Stimulated activated memory B cell treated with anti-CD40 and anti-IgM and Interleukin-4, amounts not matched to agents 10 μg/mL and 1 μg/mL and 100 μg/mL, for 72 hours (primary cell): ENCODE measurements at regions not wholly inside any gene's neighbourhood (a gene's known extent, or its start where the extent isn't known, plus 50 kb on each side); places are given as distances from the start of the nearest gene placed in this dataset.

Experiments
- ATAC-seq: fragments of 150-1000 bp; cut with Tn5 transposase; 2 replicates; pipeline ENCODE4 v1.10.0; 2021
- H3K27ac Mint-ChIP-seq: one replicate; pipeline ENCODE4 v1.8.0; 2022; ENCODE audit warnings: mild to moderate bottlenecking, mixed read lengths
- H3K27me3 Mint-ChIP-seq: one replicate; pipeline ENCODE4 v1.8.0; 2022; ENCODE audit warnings: mixed read lengths
- H3K36me3 Mint-ChIP-seq: one replicate; pipeline ENCODE4 v1.8.0; 2022; ENCODE audit warnings: mixed read lengths
- H3K4me1 Mint-ChIP-seq: one replicate; pipeline ENCODE4 v1.8.0; 2022; ENCODE audit warnings: mixed read lengths
- H3K4me3 Mint-ChIP-seq: one replicate; pipeline ENCODE4 v1.8.0; 2022; ENCODE audit warnings: mild to moderate bottlenecking, moderate library complexity, mixed read lengths
- H3K9me3 Mint-ChIP-seq: one replicate; pipeline ENCODE4 v1.8.0; 2022; ENCODE audit warnings: mixed read lengths

- no peaks in the 10 kb centered on the region for H3K36me3 Mint-ChIP-seq
- peaks cover 11% of the 10 kb centered on the region for H3K4me1 Mint-ChIP-seq
- H3K27ac Mint-ChIP-seq = no peak overlapping the region
- H3K27me3 Mint-ChIP-seq = no peaks in the 10 kb centered on the region
- no peak for ATAC-seq
- no peak overlapping the region for H3K4me3 Mint-ChIP-seq
- no peaks in the 10 kb centered on the region for H3K9me3 Mint-ChIP-seq
Observed at GRCh38 chr4:73001885-73002284, 67.6 kb downstream of the COX18 start.

DNA sequence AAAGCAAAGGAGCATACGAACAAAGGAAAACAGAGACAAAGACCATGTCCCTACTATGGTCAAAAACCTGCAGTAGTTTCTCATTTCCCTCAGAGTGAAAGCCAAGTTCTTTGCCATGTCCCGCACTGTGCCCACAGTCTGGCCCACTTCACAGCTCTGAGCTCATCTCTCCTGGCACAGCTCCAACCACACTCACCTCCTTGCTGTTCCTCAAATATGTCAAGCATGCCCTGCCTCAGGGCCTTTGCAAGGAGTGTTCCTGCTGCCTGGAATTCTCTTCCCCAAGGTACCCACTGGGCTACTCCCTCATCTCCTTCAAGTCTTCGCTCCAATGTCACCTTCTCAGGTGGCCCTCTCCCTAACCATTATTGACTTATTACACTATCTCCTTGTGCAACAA lies 72.1 kb downstream of the COX18 start:
- H3K4me1 Mint-ChIP-seq = no peaks in the 10 kb centered on the region
- no peak for ATAC-seq
- no peak overlapping the region for H3K27ac Mint-ChIP-seq
- H3K9me3 Mint-ChIP-seq = no peaks in the 10 kb centered on the region
- no peaks in the 10 kb centered on the region for H3K36me3 Mint-ChIP-seq
- H3K27me3 Mint-ChIP-seq = no peaks in the 10 kb centered on the region
- no peak overlapping the region for H3K4me3 Mint-ChIP-seq

DNA sequence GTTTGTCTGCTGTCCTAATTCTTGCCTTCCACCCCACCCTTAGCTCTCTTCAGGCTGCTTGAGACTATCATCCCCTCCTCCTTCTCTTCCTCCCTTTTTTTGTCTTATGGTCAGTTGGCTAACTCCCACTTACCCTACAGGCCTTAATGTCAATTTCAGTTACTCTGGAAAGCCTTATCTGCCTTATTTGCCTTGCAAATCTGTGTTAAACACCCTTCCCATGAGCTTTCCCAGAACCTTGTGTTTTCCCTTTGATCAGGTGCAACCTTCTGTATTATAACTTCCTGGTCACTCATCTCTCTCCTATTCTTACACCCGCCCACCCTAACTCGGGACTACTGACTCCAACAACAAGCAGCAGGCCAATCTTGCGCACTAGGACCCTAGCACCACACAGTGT lies 74.8 kb downstream of the COX18 start:
- ATAC-seq = no peak
- no peak overlapping the region for H3K4me3 Mint-ChIP-seq
- no peaks in the 10 kb centered on the region for H3K4me1 Mint-ChIP-seq

DNA sequence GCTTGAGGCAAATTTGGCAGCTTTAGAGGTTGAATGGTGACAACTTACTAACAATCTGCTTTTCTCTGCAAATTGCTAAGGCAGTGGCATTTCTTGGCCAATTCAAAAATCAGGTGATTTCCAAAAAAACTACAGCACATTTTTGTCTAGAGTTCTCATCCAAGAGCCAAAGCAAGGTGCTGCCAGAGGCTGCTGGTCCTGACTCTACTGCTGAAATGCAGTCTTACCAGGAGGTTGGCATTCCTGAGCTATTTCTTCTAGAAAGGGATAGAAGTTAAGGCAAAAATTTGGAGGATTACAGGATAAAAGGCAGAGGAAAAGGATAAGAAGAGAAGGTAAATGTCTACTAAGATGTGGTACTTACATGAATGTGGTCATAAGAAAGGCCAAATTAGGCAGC lies 75.6 kb downstream of the COX18 start:
- Mint-ChIP-seq H3K27me3 (no peaks in the 10 kb centered on the region), H3K4me3 (no peak overlapping the region), H3K9me3 (no peaks in the 10 kb centered on the region), H3K4me1 (no peaks in the 10 kb centered on the region), H3K27ac (no peak overlapping the region), H3K36me3 (no peaks in the 10 kb centered on the region)
- ATAC-seq = no peak

More for the DNA sequence above, 74.8 kb downstream of the COX18 start:
- H3K27ac Mint-ChIP-seq = no peak overlapping the region
- no peaks in the 10 kb centered on the region for H3K9me3 Mint-ChIP-seq
- H3K27me3 Mint-ChIP-seq = no peaks in the 10 kb centered on the region
- H3K36me3 Mint-ChIP-seq = no peaks in the 10 kb centered on the region

DNA sequence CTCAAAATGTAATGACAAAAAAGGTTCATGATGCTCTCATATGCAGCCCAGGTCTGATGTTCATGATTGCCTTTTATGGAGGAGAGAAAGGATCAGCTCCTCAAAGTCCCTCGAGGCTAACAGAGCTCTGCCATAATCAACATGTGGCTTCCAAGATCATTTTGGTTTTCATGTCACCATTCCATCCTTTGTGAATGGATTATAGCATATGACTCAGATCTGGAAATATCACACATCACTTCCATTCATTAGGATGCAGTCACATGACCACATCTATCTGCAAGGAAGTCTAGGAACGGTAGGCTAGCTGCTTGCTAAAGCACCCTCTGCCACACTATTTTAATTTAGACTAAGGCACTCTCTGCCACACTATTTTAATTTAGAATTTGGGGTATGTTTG lies 77.6 kb downstream of the COX18 start:
- H3K9me3 Mint-ChIP-seq = no peaks in the 10 kb centered on the region
- H3K36me3 Mint-ChIP-seq = no peaks in the 10 kb centered on the region
- no peak for ATAC-seq
- no peaks in the 10 kb centered on the region for H3K4me1 Mint-ChIP-seq
- H3K4me3 Mint-ChIP-seq = no peak overlapping the region
- no peak overlapping the region for H3K27ac Mint-ChIP-seq
- H3K27me3 Mint-ChIP-seq = no peaks in the 10 kb centered on the region

- no peaks in the 10 kb centered on the region for H3K9me3 Mint-ChIP-seq
- no peaks in the 10 kb centered on the region for H3K36me3 Mint-ChIP-seq
- no peaks in the 10 kb centered on the region for H3K27me3 Mint-ChIP-seq
- H3K4me3 Mint-ChIP-seq = no peak overlapping the region
- no peak overlapping the region for H3K27ac Mint-ChIP-seq
- no peak for ATAC-seq
- no peaks in the 10 kb centered on the region for H3K4me1 Mint-ChIP-seq
Observed at GRCh38 chr4:72987741-72988729, 81.5 kb downstream of the COX18 start.

DNA sequence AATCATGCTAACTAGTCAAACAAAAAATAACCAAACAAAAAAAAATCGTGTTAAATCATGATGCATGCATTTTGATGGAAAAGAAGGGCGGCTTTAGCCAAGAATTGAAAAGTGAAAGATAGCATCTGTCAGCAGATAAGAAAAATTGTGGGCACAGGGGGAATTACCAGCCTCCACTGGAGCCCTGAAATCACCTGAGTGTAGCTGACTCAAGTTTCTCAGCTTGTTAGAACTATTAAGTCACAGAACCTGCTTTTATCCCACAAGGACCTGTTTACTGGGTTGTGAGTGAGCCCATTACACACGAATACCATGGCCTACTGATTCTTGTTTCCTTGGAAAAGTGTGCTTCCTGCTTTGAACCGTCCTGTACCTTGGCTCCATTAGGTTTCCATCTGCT lies 85.2 kb downstream of the COX18 start:
- no peaks in the 10 kb centered on the region for H3K36me3 Mint-ChIP-seq
- H3K27me3 Mint-ChIP-seq = no peaks in the 10 kb centered on the region
- no peaks in the 10 kb centered on the region for H3K4me1 Mint-ChIP-seq
- no peak for ATAC-seq
- H3K27ac Mint-ChIP-seq = no peak overlapping the region
- H3K9me3 Mint-ChIP-seq = no peaks in the 10 kb centered on the region
- no peak overlapping the region for H3K4me3 Mint-ChIP-seq

DNA sequence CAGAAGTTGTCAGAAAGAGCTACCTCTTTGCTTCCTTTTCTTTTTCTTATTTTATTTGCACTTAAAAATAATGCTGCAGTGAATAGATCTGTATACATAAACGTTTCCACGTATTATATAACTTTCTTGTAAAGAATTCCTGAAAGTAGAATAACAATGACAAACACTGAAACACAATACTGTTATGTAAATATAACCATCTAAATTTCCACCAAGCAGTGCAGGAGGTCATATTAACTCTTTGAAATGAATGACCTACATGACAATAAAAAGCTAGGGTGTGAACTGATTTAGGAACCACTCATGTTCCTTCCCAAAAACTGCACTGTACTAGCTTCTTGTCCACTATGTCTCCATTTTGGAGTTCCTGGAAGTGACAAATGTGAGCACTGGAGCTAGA lies 85.8 kb downstream of the COX18 start:
- no peak for ATAC-seq
- Mint-ChIP-seq H3K4me3 (no peak overlapping the region), H3K4me1 (no peaks in the 10 kb centered on the region), H3K36me3 (no peaks in the 10 kb centered on the region), H3K9me3 (no peaks in the 10 kb centered on the region), H3K27ac (no peak overlapping the region), H3K27me3 (no peaks in the 10 kb centered on the region)

DNA sequence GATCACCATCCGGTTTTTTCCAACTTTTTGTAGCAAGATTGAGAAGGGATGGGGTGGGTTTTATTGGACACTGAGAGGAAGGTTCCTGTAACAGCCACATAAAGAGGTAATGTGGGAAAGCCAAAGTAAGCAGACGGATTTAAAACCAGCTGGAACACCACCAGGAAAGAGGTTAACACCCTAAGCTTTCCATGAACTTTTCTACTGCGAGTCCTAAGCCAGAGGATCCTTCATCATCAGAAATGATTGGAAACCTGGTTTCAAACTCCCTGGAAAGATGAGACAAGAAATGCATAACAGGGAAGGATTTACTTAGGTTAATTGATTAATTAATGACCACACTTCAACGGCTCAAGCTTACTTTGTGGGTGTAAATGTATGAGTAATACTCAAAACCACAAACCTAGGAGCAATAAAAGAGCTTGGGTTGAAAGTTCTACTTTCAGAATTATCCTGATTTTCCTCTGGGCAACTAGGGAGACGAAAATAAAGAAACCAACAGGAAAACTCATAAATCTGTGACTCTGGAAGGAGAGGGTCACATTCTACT lies 91.5 kb downstream of the COX18 start:
- no peaks in the 10 kb centered on the region for H3K4me1 Mint-ChIP-seq
- H3K9me3 Mint-ChIP-seq = no peaks in the 10 kb centered on the region
- H3K27ac Mint-ChIP-seq = no peak overlapping the region
- no peak for ATAC-seq
- H3K36me3 Mint-ChIP-seq = no peaks in the 10 kb centered on the region
- H3K4me3 Mint-ChIP-seq = no peak overlapping the region
- H3K27me3 Mint-ChIP-seq = no peaks in the 10 kb centered on the region

DNA sequence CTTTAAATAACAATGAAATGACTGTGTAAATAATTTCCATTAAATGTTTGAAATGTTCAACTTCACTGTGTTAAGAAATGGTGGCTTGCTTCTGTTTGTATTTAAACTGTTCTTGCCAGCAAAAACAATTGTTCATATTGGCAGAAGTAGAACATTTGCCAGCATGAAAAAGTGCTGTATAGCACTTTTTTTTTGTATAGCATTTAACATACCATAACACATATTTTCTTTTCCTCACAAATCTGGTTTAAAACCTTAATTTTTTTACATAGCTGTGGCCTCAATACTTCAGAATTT lies 94.1 kb downstream of the COX18 start:
- Mint-ChIP-seq H3K27me3 (no peaks in the 10 kb centered on the region), H3K36me3 (no peaks in the 10 kb centered on the region), H3K9me3 (no peaks in the 10 kb centered on the region), H3K27ac (no peak overlapping the region), H3K4me1 (no peaks in the 10 kb centered on the region), H3K4me3 (no peak overlapping the region)
- ATAC-seq = no peak

DNA sequence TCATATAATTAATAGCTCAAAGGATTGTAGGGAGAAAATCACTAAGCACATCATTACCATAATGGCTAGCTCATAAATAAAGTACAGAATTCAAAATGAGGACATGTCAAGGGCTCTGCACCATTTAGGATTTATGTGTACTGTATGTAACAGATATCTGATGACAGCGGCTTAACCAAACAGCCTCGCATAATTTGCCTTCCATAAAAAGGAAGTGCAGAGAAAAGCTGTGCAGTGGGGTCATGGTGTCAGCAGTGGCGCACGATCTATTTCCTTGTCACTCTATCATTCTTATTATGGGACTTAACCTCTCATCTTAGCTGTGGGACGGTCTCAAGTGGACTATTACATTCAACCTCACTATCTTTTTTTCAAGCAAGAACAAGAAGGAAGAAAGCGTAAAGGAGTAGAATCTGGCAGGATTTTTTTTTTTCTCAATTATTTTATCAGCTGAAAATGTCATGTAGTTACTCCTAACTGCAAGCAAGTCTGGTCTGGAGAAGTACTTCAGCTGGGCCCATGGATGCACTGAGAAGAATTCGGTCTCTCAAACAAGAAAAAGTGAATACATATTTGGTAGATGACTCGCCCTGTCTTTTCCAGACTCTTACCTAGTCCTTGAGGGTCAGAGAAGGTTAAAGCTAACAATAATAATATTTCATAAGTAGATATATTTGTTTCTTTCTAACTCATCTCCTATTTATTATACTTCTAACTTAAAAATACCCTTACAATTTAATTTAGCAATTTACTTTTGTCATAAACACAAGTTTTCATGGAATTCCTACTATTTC lies 94.6 kb downstream of the COX18 start:
- H3K27me3 Mint-ChIP-seq = no peaks in the 10 kb centered on the region
- H3K9me3 Mint-ChIP-seq = no peaks in the 10 kb centered on the region
- no peak for ATAC-seq
- H3K27ac Mint-ChIP-seq = no peak overlapping the region
- H3K4me3 Mint-ChIP-seq = no peak overlapping the region
- no peaks in the 10 kb centered on the region for H3K4me1 Mint-ChIP-seq
- H3K36me3 Mint-ChIP-seq = no peaks in the 10 kb centered on the region

- no peak overlapping the region for H3K4me3 Mint-ChIP-seq
- ATAC-seq = no peak
- no peaks in the 10 kb centered on the region for H3K36me3 Mint-ChIP-seq
- H3K27me3 Mint-ChIP-seq = no peaks in the 10 kb centered on the region
- H3K27ac Mint-ChIP-seq = no peak overlapping the region
- no peaks in the 10 kb centered on the region for H3K9me3 Mint-ChIP-seq
- no peaks in the 10 kb centered on the region for H3K4me1 Mint-ChIP-seq
Observed at GRCh38 chr4:72971572-72971971, 97.9 kb downstream of the COX18 start.

DNA sequence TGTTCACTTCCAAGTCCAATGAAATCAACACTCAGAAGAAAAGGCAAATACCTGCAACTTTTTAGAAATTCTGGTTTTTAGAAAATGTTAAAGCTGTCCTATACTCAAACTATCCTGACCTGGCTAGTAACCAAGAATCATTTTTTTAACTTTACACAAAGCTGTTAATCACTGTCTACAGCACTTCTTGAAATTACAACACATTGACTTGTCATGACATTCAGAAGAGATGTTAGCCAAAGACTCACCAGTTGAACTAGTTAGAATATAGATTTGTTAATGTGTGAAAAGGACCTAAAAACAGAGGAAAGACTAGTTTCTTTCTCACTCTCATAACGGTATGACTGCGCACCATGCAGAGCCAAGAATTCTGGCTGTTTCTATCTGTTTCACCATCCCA lies 98.8 kb downstream of the COX18 start:
- Mint-ChIP-seq H3K9me3 (no peaks in the 10 kb centered on the region), H3K36me3 (no peaks in the 10 kb centered on the region), H3K4me3 (no peak overlapping the region), H3K4me1 (no peaks in the 10 kb centered on the region), H3K27ac (no peak overlapping the region), H3K27me3 (no peaks in the 10 kb centered on the region)
- no peak for ATAC-seq

GRCh38 chr4:72969976-72970375 lies 99.5 kb downstream of the COX18 start:
- Mint-ChIP-seq H3K4me1 (no peaks in the 10 kb centered on the region), H3K9me3 (no peaks in the 10 kb centered on the region)

GRCh38 chr4:72966652-72967051 lies 102.9 kb downstream of the COX18 start:
- H3K4me3 Mint-ChIP-seq = no peak overlapping the region
- H3K4me1 Mint-ChIP-seq = no peaks in the 10 kb centered on the region
- peaks cover 11% of the 10 kb centered on the region for H3K27me3 Mint-ChIP-seq
- H3K36me3 Mint-ChIP-seq = no peaks in the 10 kb centered on the region
- peaks cover 13% of the 10 kb centered on the region for H3K9me3 Mint-ChIP-seq
- no peak overlapping the region for H3K27ac Mint-ChIP-seq
- no peak for ATAC-seq

More at GRCh38 chr4:72969976-72970375, 99.5 kb downstream of the COX18 start:
- H3K4me3 Mint-ChIP-seq = no peak overlapping the region
- H3K36me3 Mint-ChIP-seq = no peaks in the 10 kb centered on the region
- H3K27me3 Mint-ChIP-seq = no peaks in the 10 kb centered on the region
- ATAC-seq = no peak
- H3K27ac Mint-ChIP-seq = no peak overlapping the region

DNA sequence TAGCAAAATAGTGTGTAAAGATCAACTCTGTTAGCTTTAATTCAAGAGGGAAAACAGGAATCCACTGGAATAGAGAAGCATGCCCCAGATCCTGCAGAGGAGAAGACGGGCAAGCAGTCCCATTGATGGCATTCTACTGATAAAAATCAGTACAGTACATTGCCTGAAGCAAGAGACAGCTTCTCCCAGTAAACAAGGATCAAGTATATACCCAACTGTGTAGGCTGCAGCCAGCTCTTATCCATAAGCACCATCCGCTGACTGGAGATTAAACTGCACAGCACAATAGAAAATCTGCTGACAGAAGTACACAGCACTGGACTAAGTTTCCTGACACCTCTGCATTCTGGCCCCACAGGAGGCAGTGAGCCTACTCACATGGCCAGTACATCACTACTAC lies 110.1 kb downstream of the COX18 start:
- no peaks in the 10 kb centered on the region for H3K36me3 Mint-ChIP-seq
- no peaks in the 10 kb centered on the region for H3K4me1 Mint-ChIP-seq
- peaks cover 20% of the 10 kb centered on the region for H3K9me3 Mint-ChIP-seq
- H3K27me3 Mint-ChIP-seq = peaks cover 29% of the 10 kb centered on the region
- H3K27ac Mint-ChIP-seq = no peak overlapping the region
- no peak overlapping the region for H3K4me3 Mint-ChIP-seq
- no peak for ATAC-seq
